Keratinocyte (primary cell): ENCODE measurements at regions not wholly inside any gene's neighbourhood (a gene's known extent, or its start where the extent isn't known, plus 50 kb on each side); places are given as distances from the start of the nearest gene placed in this dataset.

Experiments used
- DNase-seq: peaks from one replicate; pipeline ENCODE4 v3.0.0-alpha.2; 2011; ENCODE audit warnings: low read depth, missing footprints, low spot score
- FAIRE-seq: peaks from 2 replicates; lab custom pipeline; 2011; peaks lifted over from hg19 to GRCh38; lab: Jason Lieb, UNC
- H2AFZ ChIP-seq: 2 replicates; pipeline ENCODE4 v1.6.0; 2012; ENCODE audit warnings: low read length, control low read depth, inconsistent platforms; ENCODE audit not compliant: control insufficient read depth
- H3K27ac ChIP-seq: 2 replicates; pipeline ENCODE4 v1.5.1; 2011; ENCODE audit warnings: low read length; ENCODE audit not compliant: control insufficient read depth, insufficient read depth
- H3K27me3 ChIP-seq: 3 replicates; pipeline ENCODE4 v1.6.0; 2011; ENCODE audit warnings: low read length; ENCODE audit not compliant: control insufficient read depth, insufficient read depth; ENCODE audit errors: extremely low read depth
- H3K36me3 ChIP-seq, 2 experiments: 2 replicates in 1 of 2; 3 replicates in 1 of 2; pipeline ENCODE4 v1.5.1; 2011; ENCODE audit warnings: low read length in 2 of 2, mild to moderate bottlenecking in 1 of 2; ENCODE audit not compliant: control insufficient read depth in 2 of 2, insufficient read depth in 2 of 2; ENCODE audit errors: extremely low read depth in 1 of 2
- H3K4me1 ChIP-seq: 3 replicates; pipeline ENCODE4 v1.5.1; 2011; ENCODE audit warnings: low read length; ENCODE audit not compliant: control insufficient read depth, insufficient read depth; ENCODE audit errors: extremely low read depth
- H3K4me2 ChIP-seq: 3 replicates; pipeline ENCODE4 v1.6.0; 2011; ENCODE audit warnings: low read depth, low read length; ENCODE audit not compliant: control insufficient read depth, insufficient read depth; ENCODE audit errors: extremely low read depth
- H3K4me3 ChIP-seq, 3 experiments: fragments of 200-600 bp in 1 of 3; sonication (generic) in 1 of 3; 2 replicates in 2 of 3; 3 replicates in 1 of 3; pipeline ENCODE4 v1.5.1; 2011 to 2016; ENCODE audit warnings: low read length in 3 of 3, mild to moderate bottlenecking in 3 of 3, control low read depth in 2 of 3, inconsistent platforms in 1 of 3, low read depth in 1 of 3, mixed read lengths in 1 of 3, mixed run types in 1 of 3, moderate library complexity in 1 of 3; ENCODE audit not compliant: control insufficient read depth in 2 of 3, insufficient read depth in 2 of 3; ENCODE audit errors: extremely low read depth in 1 of 3
- H3K79me2 ChIP-seq: 2 replicates; pipeline ENCODE4 v1.6.0; 2012; ENCODE audit warnings: low read length; ENCODE audit not compliant: control insufficient read depth, insufficient read depth
- H3K9ac ChIP-seq: 3 replicates; pipeline ENCODE4 v1.6.0; 2011; ENCODE audit warnings: low read length; ENCODE audit not compliant: control insufficient read depth, insufficient read depth; ENCODE audit errors: extremely low read depth
- H3K9me1 ChIP-seq: 3 replicates; pipeline ENCODE4 v1.6.0; 2011; ENCODE audit warnings: low read length; ENCODE audit not compliant: control insufficient read depth, insufficient read depth; ENCODE audit errors: extremely low read depth
- H3K9me3 ChIP-seq: 2 replicates; pipeline ENCODE4 v1.5.1; 2012; ENCODE audit warnings: low read depth, low read length; ENCODE audit not compliant: control insufficient read depth
- H4K20me1 ChIP-seq: 3 replicates; pipeline ENCODE4 v1.6.0; 2011; ENCODE audit warnings: low read length; ENCODE audit not compliant: control insufficient read depth, insufficient read depth; ENCODE audit errors: extremely low read depth
- EZH2 ChIP-seq: IDR thresholded peaks from one replicate; pipeline ENCODE4 v1.6.1; 2012; ENCODE audit warnings: inconsistent platforms, mild to moderate bottlenecking, low read length, moderate library complexity
- dilution Hi-C: fragments of 300-500 bp; cut with MboI; formaldehyde crosslinking; loops from one replicate; pipeline ENCODE4 v1.7.0; 2020; ENCODE audit warnings: low sequenced_read_pairs; ENCODE audit not compliant: extremely low pct_ligation_motif_present
- TF ChIP-seq, protein P1 (sequence below), 3 experiments: IDR thresholded peaks in 1 of 3; conservative IDR thresholded peaks in 1 of 3; optimal IDR thresholded peaks in 1 of 3; 2 replicates in 2 of 3; 3 replicates in 1 of 3; pipeline versions ENCODE3 to v1.5.1; 2011; ENCODE audit warnings: low read length in 3 of 3, mild to moderate bottlenecking in 3 of 3, moderate library complexity in 2 of 3, control low read depth in 1 of 3, inconsistent platforms in 1 of 3; ENCODE audit not compliant: insufficient read depth in 2 of 3; ENCODE audit errors: extremely low read depth in 1 of 3

DNA sequence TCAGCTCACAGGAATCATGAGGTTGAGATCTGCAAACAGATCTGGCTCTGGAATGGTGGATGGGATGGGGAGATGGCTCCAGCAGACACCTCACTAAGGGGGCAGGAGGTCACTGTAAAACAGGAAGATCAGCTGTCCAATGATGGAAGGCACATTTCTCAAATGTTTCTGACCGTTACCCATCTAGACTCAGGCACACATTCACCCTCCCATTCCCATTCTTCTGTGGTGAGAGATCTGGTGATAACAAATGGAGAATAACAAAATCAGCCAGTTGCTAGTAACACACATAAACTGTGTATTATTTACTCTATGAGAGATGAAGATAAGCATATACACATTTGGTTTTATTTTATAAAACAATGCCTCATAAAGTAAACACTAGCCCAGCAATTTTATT lies 235.9 kb downstream of the TSHZ3 start:
- Histone ChIP-seq H3K9me1 (no peaks in the 10 kb centered on the region), H3K36me3 (no peaks in the 10 kb centered on the region), H3K4me3 (no peak overlapping the region), H3K27me3 (no peaks in the 10 kb centered on the region), H3K9ac (no peak overlapping the region), H3K79me2 (no peaks in the 10 kb centered on the region), H2AFZ (no peak overlapping the region), H3K4me2 (no peak overlapping the region), H3K27ac (no peak overlapping the region), H4K20me1 (no peaks in the 10 kb centered on the region), H3K4me1 (no peaks in the 10 kb centered on the region), H3K9me3 (no peaks in the 10 kb centered on the region)
- TF ChIP-seq EZH2: no peak
- TF ChIP-seq, protein P1, sequence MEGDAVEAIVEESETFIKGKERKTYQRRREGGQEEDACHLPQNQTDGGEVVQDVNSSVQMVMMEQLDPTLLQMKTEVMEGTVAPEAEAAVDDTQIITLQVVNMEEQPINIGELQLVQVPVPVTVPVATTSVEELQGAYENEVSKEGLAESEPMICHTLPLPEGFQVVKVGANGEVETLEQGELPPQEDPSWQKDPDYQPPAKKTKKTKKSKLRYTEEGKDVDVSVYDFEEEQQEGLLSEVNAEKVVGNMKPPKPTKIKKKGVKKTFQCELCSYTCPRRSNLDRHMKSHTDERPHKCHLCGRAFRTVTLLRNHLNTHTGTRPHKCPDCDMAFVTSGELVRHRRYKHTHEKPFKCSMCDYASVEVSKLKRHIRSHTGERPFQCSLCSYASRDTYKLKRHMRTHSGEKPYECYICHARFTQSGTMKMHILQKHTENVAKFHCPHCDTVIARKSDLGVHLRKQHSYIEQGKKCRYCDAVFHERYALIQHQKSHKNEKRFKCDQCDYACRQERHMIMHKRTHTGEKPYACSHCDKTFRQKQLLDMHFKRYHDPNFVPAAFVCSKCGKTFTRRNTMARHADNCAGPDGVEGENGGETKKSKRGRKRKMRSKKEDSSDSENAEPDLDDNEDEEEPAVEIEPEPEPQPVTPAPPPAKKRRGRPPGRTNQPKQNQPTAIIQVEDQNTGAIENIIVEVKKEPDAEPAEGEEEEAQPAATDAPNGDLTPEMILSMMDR (optimal IDR thresholded peaks at IDR 0.05 in 1 of 3, IDR thresholded peaks at IDR 0.05 in 1 of 3, conservative IDR thresholded peaks at IDR 0.05 in 1 of 3; ENCODE audit: extremely low read depth in 1 of 3, insufficient read depth in 2 of 3, low read length in 3 of 3): no peak
- dilution Hi-C loops: no loop called here
- FAIRE-seq: peak; percentile 9
- DNase-seq: no peak

DNA sequence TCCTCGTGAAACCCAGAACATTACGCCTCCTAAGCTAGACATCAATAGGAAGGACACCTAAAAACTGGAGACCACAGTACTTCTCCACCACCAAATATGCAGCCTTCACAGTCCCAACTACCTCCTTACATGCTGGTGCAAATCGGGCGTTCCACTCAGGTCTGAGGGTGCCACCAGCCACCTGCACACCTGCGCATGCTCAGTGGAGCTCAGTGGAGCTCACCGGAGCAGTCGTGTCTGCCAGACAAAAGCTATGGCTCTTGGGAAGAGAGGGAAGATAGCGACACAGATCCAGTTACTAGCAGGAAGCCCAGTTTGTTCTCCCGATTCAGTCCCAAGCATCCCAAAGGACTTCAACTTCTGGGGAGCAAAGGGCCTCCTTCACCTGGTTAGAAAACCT lies 237.1 kb downstream of the TSHZ3 start:
- Histone ChIP-seq H3K4me2 (no peak overlapping the region), H3K79me2 (no peaks in the 10 kb centered on the region), H3K36me3 (no peaks in the 10 kb centered on the region), H3K9ac (no peak overlapping the region), H3K9me1 (no peaks in the 10 kb centered on the region), H3K27me3 (no peaks in the 10 kb centered on the region), H3K4me3 (no peak overlapping the region), H2AFZ (no peak overlapping the region), H3K4me1 (no peaks in the 10 kb centered on the region), H3K9me3 (no peaks in the 10 kb centered on the region), H3K27ac (no peak overlapping the region), H4K20me1 (no peaks in the 10 kb centered on the region)
- no peak for FAIRE-seq
- dilution Hi-C loops: no loop called here
- no peak for DNase-seq
- TF ChIP-seq EZH2: no peak
- TF ChIP-seq, protein P1 (optimal IDR thresholded peaks at IDR 0.05 in 1 of 3, IDR thresholded peaks at IDR 0.05 in 1 of 3, conservative IDR thresholded peaks at IDR 0.05 in 1 of 3; ENCODE audit: extremely low read depth in 1 of 3, insufficient read depth in 2 of 3, low read length in 3 of 3): no peak
